HL-60 (cell line): ENCODE measurements at regions not wholly inside any gene's neighbourhood (a gene's known extent, or its start where the extent isn't known, plus 50 kb on each side); places are given as distances from the start of the nearest gene placed in this dataset.

Experiments
- REST ChIP-seq: IDR thresholded peaks from 2 replicates; pipeline ENCODE4 v1.6.1; 2012; ENCODE audit warnings: low read depth; ENCODE audit not compliant: insufficient replicate concordance
- TF ChIP-seq, protein P1 (sequence below): IDR thresholded peaks from one replicate; pipeline ENCODE4 v1.5.1; 2011; ENCODE audit warnings: low read length, control low read depth, inconsistent platforms; ENCODE audit not compliant: insufficient read depth

GRCh38 chr6:20008131-20008530, 171.0 kb downstream of the ID4 start:
- TF ChIP-seq, protein P1, sequence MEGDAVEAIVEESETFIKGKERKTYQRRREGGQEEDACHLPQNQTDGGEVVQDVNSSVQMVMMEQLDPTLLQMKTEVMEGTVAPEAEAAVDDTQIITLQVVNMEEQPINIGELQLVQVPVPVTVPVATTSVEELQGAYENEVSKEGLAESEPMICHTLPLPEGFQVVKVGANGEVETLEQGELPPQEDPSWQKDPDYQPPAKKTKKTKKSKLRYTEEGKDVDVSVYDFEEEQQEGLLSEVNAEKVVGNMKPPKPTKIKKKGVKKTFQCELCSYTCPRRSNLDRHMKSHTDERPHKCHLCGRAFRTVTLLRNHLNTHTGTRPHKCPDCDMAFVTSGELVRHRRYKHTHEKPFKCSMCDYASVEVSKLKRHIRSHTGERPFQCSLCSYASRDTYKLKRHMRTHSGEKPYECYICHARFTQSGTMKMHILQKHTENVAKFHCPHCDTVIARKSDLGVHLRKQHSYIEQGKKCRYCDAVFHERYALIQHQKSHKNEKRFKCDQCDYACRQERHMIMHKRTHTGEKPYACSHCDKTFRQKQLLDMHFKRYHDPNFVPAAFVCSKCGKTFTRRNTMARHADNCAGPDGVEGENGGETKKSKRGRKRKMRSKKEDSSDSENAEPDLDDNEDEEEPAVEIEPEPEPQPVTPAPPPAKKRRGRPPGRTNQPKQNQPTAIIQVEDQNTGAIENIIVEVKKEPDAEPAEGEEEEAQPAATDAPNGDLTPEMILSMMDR = no peak
- TF ChIP-seq REST = no peak
